H1 (cell line): ENCODE measurements at regions not wholly inside any gene's neighbourhood (a gene's known extent, or its start where the extent isn't known, plus 50 kb on each side); places are given as distances from the start of the nearest gene placed in this dataset.

ENCODE experiments used
- CREB1 ChIP-seq: IDR thresholded peaks from 2 replicates; pipeline ENCODE4 v1.6.1; 2012; ENCODE audit warnings: inconsistent platforms
- CTCF ChIP-seq, 3 experiments: IDR thresholded peaks; 1 replicate in 2 of 3; 2 replicates in 1 of 3; pipeline versions ENCODE4 v1.5.1 to v1.6.1; 2011; ENCODE audit warnings: low read length in 3 of 3, mild to moderate bottlenecking in 3 of 3, inconsistent platforms in 2 of 3, low read depth in 1 of 3, moderate library complexity in 1 of 3; ENCODE audit not compliant: insufficient read depth in 1 of 3; ENCODE audit errors: control extremely low read depth in 1 of 3
- E2F6 ChIP-seq: IDR thresholded peaks from 2 replicates; pipeline ENCODE4 v1.6.1; 2012; ENCODE audit warnings: inconsistent platforms
- EZH2 ChIP-seq: fragments of 200-600 bp; sonication (generic); IDR thresholded peaks from 2 replicates; pipeline ENCODE4 v1.7.1; 2012; ENCODE audit warnings: low read depth, mild to moderate bottlenecking, moderate library complexity, low read length, inconsistent platforms; ENCODE audit not compliant: severe bottlenecking
- MAX ChIP-seq: IDR thresholded peaks from 2 replicates; pipeline ENCODE4 v1.6.1; 2012; ENCODE audit warnings: inconsistent platforms
- POLR2A ChIP-seq, 2 experiments: IDR thresholded peaks; 1 replicate in 1 of 2; 2 replicates in 1 of 2; pipeline ENCODE4 v1.6.1; 2011; ENCODE audit warnings: low read depth in 2 of 2, low read length in 2 of 2, mild to moderate bottlenecking in 2 of 2; ENCODE audit errors: control extremely low read depth in 1 of 2
- POLR2AphosphoS5 ChIP-seq: IDR thresholded peaks from 2 replicates; pipeline ENCODE4 v1.6.1; 2011; ENCODE audit warnings: low read depth, low read length
- SUZ12 ChIP-seq: fragments of 200-600 bp; sonication (generic); IDR thresholded peaks from 2 replicates; pipeline ENCODE4 v1.6.1; 2012; ENCODE audit warnings: mild to moderate bottlenecking, inconsistent platforms, low read length, moderate library complexity, mixed read lengths
- TAF1 ChIP-seq: IDR thresholded peaks from 2 replicates; pipeline ENCODE4 v1.6.1; 2011; ENCODE audit warnings: mild to moderate bottlenecking, low read depth, low read length
- TBP ChIP-seq: IDR thresholded peaks from 2 replicates; pipeline ENCODE4 v1.6.1; 2011; ENCODE audit warnings: low read depth, low read length, improper control_type of control experiment
- YY1 ChIP-seq: IDR thresholded peaks from 2 replicates; pipeline ENCODE4 v1.6.1; 2011; ENCODE audit warnings: low read depth, mild to moderate bottlenecking, low read length

GRCh38 chr1:88407248-88407647 lies 276.8 kb upstream of the PKN2 start:
- TF ChIP-seq POLR2A (IDR thresholded peaks at IDR 0.05; ENCODE audit: control extremely low read depth in 1 of 2, low read depth in 2 of 2, low read length in 2 of 2) (no peak), TAF1 (no peak), YY1 (no peak), E2F6 (no peak), EZH2 (no peak), MAX (no peak), CTCF (IDR thresholded peaks at IDR 0.05; ENCODE audit: control extremely low read depth in 1 of 3, insufficient read depth in 1 of 3, low read depth in 1 of 3, low read length in 3 of 3) (no peak), SUZ12 (no peak), POLR2AphosphoS5 (no peak), TBP (no peak), CREB1 (no peak)
